HCT116 (cell line): ENCODE measurements at regions not wholly inside any gene's neighbourhood (a gene's known extent, or its start where the extent isn't known, plus 50 kb on each side); places are given as distances from the start of the nearest gene placed in this dataset.

Experiments
- ATAC-seq: fragments of 200-7000 bp; cut with Tn5 transposase; 2 replicates; pipeline ENCODE4 v1.9.1; 2020; ENCODE audit warnings: mild to moderate bottlenecking, moderate library complexity
- BruUV-seq: library from RNA; stranded (reverse); fragments of 400-500 nt; replicated peaks from 2 replicates; lab custom pipeline; 2021; lab: Mats Ljungman, UMichigan
- CTCF ChIA-PET: fragments of 300-600 bp; sonication (Branson Sonifier 250); formaldehyde crosslinking; loops from one replicate; lab custom pipeline; 2021; ENCODE audit warnings: antibody characterized with exemption; lab: Charles Lee
- POLR2A ChIA-PET: fragments of 300-600, 350-600 bp; sonication (Branson Sonifier 250); formaldehyde crosslinking; loops from one replicate; lab custom pipeline; 2021; ENCODE audit warnings: antibody characterized with exemption; lab: Charles Lee
- RAD21 ChIA-PET, 2 experiments: fragments of 300-600 bp; sonication (Branson Sonifier 250); formaldehyde crosslinking; loops; one replicate each; lab custom pipeline; 2023; ENCODE audit warnings: low total read pairs in 2 of 2; ENCODE audit not compliant: uncharacterized antibody in 2 of 2, unreplicated experiment in 2 of 2, low non-redundant PET in 1 of 2; lab: Charles Lee
- DNase-seq: peaks from one replicate; pipeline ENCODE4 v3.0.0-alpha.2; 2010; ENCODE audit warnings: low read depth, low spot score
- H2AFZ ChIP-seq: fragments of 200-600 bp; shearing (Covaris generic), sonication (generic); 2 replicates; pipeline ENCODE4 v1.6.1; 2017; ENCODE audit warnings: low read depth, mixed run types, mixed read lengths, antibody characterized with exemption, low read length; ENCODE audit not compliant: poor library complexity, severe bottlenecking
- H3K27ac ChIP-seq: 2 replicates; pipeline ENCODE4 v1.5.1; 2012; ENCODE audit warnings: low read depth, low read length
- H3K27me3 ChIP-seq: fragments of 200-600 bp; sonication (generic); 2 replicates; pipeline ENCODE4 v1.6.1; 2016; ENCODE audit warnings: mixed run types, low read length, mixed read lengths; ENCODE audit not compliant: insufficient read depth
- H3K36me3 ChIP-seq, 2 experiments: fragments of 200-500 bp in 1 of 2; fragments of 200-600 bp in 1 of 2; sonication (Bioruptor generic) in 1 of 2; sonication (generic) in 1 of 2; 2 replicates each; pipeline versions ENCODE4 v1.5.1 to v1.6.1; 2014 to 2016; ENCODE audit warnings: low read length in 2 of 2, inconsistent platforms in 1 of 2, mixed read lengths in 1 of 2, mixed run types in 1 of 2; ENCODE audit not compliant: insufficient read depth in 2 of 2, control insufficient read depth in 1 of 2
- H3K4me1 ChIP-seq, 2 experiments: fragments of 200-600 bp in 1 of 2; sonication (generic) in 1 of 2; 2 replicates each; pipeline versions ENCODE4 v1.5.1 to v1.6.1; 2012 to 2017; ENCODE audit warnings: low read length in 2 of 2, inconsistent platforms in 1 of 2, mild to moderate bottlenecking in 1 of 2, mixed read lengths in 1 of 2, mixed run types in 1 of 2, moderate library complexity in 1 of 2; ENCODE audit not compliant: insufficient read depth in 2 of 2, control insufficient read depth in 1 of 2
- H3K4me2 ChIP-seq: fragments of 200-600 bp; sonication (generic); 2 replicates; pipeline ENCODE4 v1.6.1; 2017; ENCODE audit warnings: mixed run types, low read length, mixed read lengths
- H3K4me3 ChIP-seq, 2 experiments: fragments of 200-600 bp in 1 of 2; sonication (generic) in 1 of 2; replicated peaks in 1 of 2; 2 replicates each; pipeline ENCODE4 v1.5.1; 2011 to 2016; ENCODE audit warnings: low read length in 2 of 2, control low read depth in 1 of 2, low read depth in 1 of 2, mild to moderate bottlenecking in 1 of 2, mixed read lengths in 1 of 2, mixed run types in 1 of 2
- H3K79me2 ChIP-seq: fragments of 200-600 bp; sonication (generic); 2 replicates; pipeline ENCODE4 v1.6.1; 2017; ENCODE audit warnings: mild to moderate bottlenecking, mixed run types, low read length, moderate library complexity, mixed read lengths; ENCODE audit not compliant: insufficient read depth
- H3K9ac ChIP-seq: fragments of 200-600 bp; sonication (generic); 2 replicates; pipeline ENCODE4 v1.6.1; 2016; ENCODE audit warnings: low read length, mixed read lengths
- H3K9me2 ChIP-seq: fragments of 200-600 bp; sonication (generic), shearing (Covaris generic); 2 replicates; pipeline ENCODE4 v1.6.1; 2017; ENCODE audit warnings: mixed run types, mild to moderate bottlenecking, moderate library complexity; ENCODE audit not compliant: insufficient read depth
- H3K9me3 ChIP-seq, 2 experiments: fragments of 200-500 bp in 1 of 2; fragments of 200-600 bp in 1 of 2; sonication (Bioruptor generic) in 1 of 2; sonication (generic) in 1 of 2; 2 replicates each; pipeline ENCODE4 v1.6.1; 2014 to 2017; ENCODE audit warnings: low read length in 2 of 2, mixed read lengths in 2 of 2, inconsistent platforms in 1 of 2, low read depth in 1 of 2, mild to moderate bottlenecking in 1 of 2, mixed run types in 1 of 2, moderate library complexity in 1 of 2; ENCODE audit not compliant: control insufficient read depth in 1 of 2, insufficient read depth in 1 of 2
- H4K20me1 ChIP-seq: fragments of 200-600 bp; sonication (generic), shearing (Covaris generic); 2 replicates; pipeline ENCODE4 v1.6.1; 2017; ENCODE audit warnings: mixed run types, mild to moderate bottlenecking, moderate library complexity; ENCODE audit not compliant: insufficient read depth
- RAD21 ChIP-seq: IDR thresholded peaks from 2 replicates; pipeline ENCODE4 v1.6.1; 2012; ENCODE audit warnings: low read depth, mild to moderate bottlenecking
- intact Hi-C: fragments of 100-400 bp; cut with micrococcal nuclease; formaldehyde crosslinking; loops from 2 replicates; pipeline ENCODE4 v1.10.0; 2022
- TF ChIP-seq, protein P1 (sequence below): IDR thresholded peaks from 2 replicates; pipeline ENCODE4 v1.6.1; 2012
- TF ChIP-seq, protein P2 (sequence below): IDR thresholded peaks from 2 replicates; pipeline ENCODE4 v1.6.1; 2012

DNA sequence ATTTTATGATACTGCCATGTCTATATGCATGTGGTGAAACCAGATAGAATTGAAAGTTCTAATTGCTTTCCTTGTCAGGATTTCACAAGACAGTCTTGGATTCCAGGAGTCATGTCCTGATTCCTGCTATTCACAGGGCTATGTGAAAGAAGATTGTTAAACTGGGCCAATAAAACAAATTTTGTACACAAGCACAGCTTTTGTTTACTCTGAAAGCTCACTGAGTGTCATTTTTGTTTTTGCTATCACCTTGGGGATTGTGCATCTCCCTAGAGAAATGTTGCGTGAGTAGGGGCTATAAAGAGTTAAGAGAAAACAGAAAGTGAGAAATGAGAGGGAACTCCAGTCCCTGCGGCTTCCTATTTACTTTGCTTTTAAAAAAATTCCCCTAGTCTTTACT lies 627.5 kb downstream of the PKHD1 start:
- no TSS peak for BruUV-seq
- no peaks in the 10 kb centered on the region for H3K4me1 ChIP-seq
- no peak overlapping the region for H3K4me2 ChIP-seq
- H3K9ac ChIP-seq, result no peak overlapping the region
- no peaks in the 10 kb centered on the region for H3K9me2 ChIP-seq
- intact Hi-C loops, result no loop called here
- POLR2A ChIA-PET, result no interaction called here
- TF ChIP-seq RAD21, result no peak
- H3K27ac ChIP-seq, result no peak overlapping the region
- H3K9me3 ChIP-seq, result peaks cover 16 to 19% of the 10 kb centered on the region in 2 experiments; a peak in 2 of 4 replicates
- DNase-seq (no peak), ATAC-seq (no peak)
- H4K20me1 ChIP-seq, result no peaks in the 10 kb centered on the region
- no peaks in the 10 kb centered on the region for H3K27me3 ChIP-seq
- no peak overlapping the region for H3K4me3 ChIP-seq
- H3K36me3 ChIP-seq, result no peaks in the 10 kb centered on the region
- H2AFZ ChIP-seq, result no peak overlapping the region
- CTCF ChIA-PET, result no interaction called here
- no peaks in the 10 kb centered on the region for H3K79me2 ChIP-seq
- RAD21 ChIA-PET, result no interaction called here

DNA sequence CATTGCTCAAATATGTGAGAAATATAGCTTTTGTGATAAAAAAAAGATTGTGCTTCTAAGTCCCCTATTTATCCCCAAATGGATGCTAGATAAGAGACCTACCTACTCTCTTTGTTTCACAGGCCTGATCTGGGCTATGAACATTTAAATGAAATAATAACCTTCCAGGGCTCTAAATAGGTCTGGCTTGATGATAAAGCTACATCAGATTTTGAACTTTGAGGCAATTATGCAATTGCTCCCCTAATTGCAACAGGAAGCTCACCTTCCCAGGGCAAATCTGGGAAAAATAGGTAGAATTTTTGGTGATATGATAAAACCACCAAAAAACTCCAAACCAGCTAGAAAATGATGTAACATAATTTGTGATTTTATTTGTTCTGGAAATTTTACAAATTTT lies 624.5 kb downstream of the PKHD1 start:
- peaks cover 12% of the 10 kb centered on the region in 2 experiments; a peak in 2 of 4 replicates for H3K9me3 ChIP-seq
- H4K20me1 ChIP-seq, result no peaks in the 10 kb centered on the region
- no peak overlapping the region for H3K9ac ChIP-seq
- H3K9me2 ChIP-seq, result no peaks in the 10 kb centered on the region
- H3K27ac ChIP-seq, result no peak overlapping the region
- intact Hi-C loops, result no loop called here
- no TSS peak for BruUV-seq
- ATAC-seq, result no peak
- ChIA-PET POLR2A (no interaction called here), RAD21 (no interaction called here), CTCF (no interaction called here)
- no peak overlapping the region for H3K4me3 ChIP-seq
- no peaks in the 10 kb centered on the region for H3K27me3 ChIP-seq
- no peak overlapping the region for H2AFZ ChIP-seq
- no peak for DNase-seq
- H3K79me2 ChIP-seq, result no peaks in the 10 kb centered on the region
- H3K4me2 ChIP-seq, result no peak overlapping the region
- no peaks in the 10 kb centered on the region for H3K4me1 ChIP-seq
- TF ChIP-seq, protein P1, sequence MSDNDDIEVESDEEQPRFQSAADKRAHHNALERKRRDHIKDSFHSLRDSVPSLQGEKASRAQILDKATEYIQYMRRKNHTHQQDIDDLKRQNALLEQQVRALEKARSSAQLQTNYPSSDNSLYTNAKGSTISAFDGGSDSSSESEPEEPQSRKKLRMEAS, result no peak
- TF ChIP-seq, protein P2, sequence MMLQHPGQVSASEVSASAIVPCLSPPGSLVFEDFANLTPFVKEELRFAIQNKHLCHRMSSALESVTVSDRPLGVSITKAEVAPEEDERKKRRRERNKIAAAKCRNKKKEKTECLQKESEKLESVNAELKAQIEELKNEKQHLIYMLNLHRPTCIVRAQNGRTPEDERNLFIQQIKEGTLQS, result no peak
- no peaks in the 10 kb centered on the region for H3K36me3 ChIP-seq
